Activated effector memory CD4-positive, alpha-beta T cell treated with anti-CD3 and anti-CD28 coated beads, Interleukin-2, amount 50 U/mL, for 16 hours (primary cell): ENCODE measurements at regions not wholly inside any gene's neighbourhood (a gene's known extent, or its start where the extent isn't known, plus 50 kb on each side); places are given as distances from the start of the nearest gene placed in this dataset.

Source experiments
- DNase-seq: peaks from one replicate; pipeline ENCODE4 v3.0.0-alpha.2; 2020

DNA sequence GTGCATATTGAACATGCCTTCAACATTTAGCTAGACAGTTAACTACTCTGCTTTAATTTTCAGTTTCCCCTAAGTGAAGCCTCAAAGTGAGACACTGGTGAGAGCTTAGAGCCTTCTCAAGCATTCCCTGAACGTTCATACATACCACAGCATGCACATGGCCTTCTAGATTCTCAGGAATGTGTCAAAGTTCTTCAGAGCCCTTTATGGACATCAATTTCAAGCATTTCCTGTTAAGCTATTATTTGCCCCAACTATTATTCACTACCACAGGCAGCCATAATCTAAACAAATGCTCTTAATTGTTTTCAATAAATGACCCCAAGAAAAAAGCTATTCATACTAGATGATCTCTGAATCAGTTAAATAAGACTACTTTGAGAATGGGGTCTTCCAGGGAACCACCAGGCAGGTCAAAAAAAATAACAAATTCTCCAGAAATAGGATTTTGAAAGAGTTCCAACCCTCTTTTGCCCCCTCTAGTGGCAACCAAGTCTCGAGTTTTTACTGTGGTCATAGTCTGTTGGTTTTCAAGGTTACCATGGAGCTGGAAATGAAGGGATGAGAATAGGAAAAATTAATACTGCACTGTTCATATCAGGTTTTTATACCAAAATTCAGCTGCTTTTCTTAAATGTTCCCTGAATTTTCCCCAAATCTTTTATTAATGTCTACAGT is 235.4 kb downstream of the RAB28 start:
- no peak for DNase-seq

DNA sequence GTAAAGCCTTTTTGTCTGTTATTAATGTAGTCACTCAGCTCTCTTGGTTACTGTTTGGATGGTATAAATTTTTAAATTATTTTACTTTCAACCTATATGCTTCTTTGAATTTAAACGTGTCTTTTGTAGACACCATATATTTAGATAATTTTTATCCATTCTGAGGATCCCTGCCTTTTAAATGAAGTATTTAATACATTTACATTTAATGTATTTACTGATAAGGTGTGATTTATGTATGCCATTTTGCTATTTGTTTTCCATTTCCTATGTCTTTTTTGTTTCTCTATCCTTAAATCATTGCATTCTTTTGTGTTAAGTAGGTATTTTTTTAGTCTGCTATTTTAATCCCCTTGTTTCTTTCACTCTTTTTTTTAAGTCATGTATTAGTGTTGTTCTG is 238.0 kb downstream of the RAB28 start:
- no peak for DNase-seq

DNA sequence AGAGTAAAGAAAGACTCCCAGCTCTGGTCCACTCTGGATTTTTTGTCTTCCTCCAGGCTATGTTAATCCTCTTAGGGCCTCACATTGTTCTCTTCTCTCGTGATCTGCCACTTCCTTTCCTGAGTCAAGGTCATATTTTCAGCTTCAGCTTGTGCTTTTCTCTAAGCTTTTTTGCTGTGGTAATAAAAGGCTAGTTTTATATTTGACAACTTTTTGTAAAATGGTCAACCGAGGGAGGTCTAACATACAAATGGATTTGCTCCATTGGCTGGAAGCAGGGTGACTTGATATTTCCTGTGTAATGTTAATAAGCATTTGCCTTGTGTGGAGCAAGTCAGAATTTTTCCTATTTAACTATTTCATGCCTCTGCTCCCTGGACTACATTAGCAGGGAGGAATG is 239.7 kb downstream of the RAB28 start:
- no peak for DNase-seq

DNA sequence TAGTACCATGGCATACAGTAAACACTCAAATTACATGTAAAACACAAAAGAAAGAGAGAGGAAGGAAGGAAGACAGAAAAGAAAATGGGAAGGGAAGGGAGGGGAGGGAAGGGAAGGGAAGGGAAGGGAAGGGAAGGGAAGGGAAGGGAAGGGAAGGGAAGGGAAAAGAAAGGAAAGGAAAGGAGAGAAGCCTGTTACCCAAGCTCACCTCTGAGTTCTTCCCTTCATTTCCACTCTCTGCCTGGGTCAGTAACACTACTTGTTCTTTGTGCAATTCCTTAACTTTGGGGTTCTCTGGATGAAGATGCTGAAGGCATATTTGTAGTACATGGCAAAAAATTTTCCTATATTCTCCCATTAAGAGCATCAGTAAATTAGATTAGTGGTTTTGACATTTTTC is 241.0 kb downstream of the RAB28 start:
- no peak for DNase-seq

DNA sequence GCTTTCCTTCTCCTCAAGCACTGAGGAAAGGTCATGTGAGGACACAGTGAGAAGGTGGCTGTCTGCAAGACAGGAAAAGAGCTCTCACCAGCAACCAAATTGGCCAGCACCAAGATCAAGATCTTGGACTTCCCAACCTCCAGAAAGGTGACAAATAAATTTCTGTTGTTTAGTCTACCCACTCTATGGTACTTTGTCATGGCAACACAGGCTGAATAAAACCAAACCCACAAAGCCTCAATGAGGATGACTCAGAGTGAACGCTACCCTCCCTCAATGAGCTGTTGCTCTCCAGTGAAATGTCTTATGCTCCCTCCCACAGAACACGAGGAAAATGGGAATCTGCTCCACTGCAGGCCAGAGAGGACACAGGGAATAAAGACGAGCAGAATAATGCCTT is 244.1 kb downstream of the RAB28 start:
- no peak for DNase-seq

DNA sequence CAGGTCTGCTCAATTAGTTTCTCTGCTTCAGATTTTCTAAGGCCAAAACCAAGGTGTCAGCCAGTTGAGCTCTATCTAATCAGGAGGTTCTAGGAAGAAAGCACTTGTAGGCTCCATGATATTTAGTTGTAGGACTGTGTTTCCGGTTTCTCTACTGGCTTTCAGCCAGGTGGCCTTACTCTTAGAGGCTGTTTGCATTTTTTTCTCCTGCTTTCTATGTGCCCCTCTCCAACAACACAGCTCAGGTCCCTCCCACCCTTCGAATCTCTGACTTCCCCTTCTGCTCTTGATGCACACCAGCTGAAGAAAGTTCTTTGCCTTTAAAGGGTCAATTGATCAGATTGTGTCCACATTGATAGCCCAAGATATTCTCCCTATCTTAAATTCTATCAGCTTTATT is 245.2 kb downstream of the RAB28 start:
- DNase-seq, result no peak

DNA sequence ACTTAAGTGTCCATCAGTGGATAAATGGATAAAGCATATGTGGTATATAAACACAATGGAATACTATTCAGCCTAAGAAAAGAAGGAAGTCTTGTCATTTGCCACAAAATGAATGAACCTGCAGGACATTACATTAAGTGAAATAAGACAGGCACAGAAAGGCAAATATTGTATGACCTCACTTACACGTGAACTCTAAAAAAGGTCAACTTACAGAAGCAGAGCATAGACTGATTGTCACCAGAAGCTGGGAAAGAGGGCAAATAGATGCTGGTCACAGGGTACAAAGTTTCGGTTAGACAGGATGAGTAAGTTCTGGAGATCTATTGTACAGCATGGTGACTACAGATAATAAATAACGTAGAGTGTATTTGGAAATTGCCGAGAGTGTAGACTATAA is 247.7 kb downstream of the RAB28 start:
- no peak for DNase-seq

DNA sequence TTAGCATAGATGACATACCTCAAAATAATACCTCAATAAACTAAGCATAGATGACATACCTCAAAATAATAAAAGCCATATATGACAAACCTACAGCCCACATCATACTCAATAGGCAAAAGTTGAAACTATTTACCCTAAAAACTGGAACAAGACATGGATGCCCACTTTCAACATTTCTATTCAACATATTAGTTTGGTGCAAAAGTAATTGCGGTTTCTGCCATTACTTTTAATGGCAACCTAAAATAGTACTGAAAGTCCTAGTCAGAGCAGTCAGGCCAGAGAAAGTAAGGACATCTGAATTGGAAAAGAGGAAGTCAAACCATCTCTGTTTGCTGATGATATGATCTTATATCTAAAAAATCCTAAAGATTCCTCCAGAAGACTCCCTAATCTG is 250.4 kb downstream of the RAB28 start:
- no peak for DNase-seq

DNA sequence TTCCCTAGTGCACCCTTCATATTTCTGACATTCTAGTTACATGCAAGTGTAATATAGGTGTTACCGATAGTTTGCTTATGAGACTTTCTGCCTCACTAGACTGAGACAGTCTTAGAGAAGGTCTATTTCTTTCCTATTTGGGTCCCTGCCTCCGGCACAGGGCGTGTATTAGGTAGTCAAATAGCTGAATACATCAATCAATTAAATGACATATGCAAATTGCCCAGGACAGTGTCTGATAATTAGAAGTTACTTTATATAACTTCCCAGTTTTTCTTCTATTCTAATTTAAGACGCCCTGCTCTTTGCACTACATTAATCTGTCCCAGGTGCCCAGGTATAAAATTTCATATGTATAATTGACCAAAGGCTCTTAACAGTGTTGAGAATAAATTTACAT is 264.2 kb downstream of the RAB28 start:
- no peak for DNase-seq

DNA sequence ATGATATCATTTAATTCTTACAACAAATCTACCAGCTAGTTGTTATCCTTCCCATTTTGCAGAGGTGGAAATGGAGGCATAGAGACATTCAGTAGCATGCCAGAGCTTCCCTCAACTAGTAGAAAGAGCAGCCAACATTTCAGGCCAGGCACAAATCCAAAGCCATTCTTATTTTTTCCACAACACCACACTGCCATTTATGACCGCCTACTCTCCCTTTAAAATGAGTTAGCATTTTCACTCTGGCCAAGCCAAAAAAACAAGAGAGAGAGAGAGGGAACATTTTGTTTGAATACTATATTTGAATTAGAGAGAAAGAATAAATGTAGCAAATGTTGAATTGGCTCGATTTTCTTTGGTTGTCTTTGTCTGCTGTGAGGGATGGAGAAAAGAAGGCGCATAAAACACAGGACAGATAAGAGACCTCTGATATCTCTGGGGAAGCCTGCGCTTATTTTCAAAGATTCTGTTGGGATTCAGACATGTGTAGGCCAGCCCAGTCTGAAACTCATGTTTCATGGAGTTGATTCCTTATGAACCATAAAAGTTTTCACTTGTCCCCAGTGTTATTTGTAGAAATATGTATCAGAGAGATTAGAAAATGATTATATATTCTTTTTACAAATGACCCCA is 265.7 kb downstream of the RAB28 start:
- no peak for DNase-seq

DNA sequence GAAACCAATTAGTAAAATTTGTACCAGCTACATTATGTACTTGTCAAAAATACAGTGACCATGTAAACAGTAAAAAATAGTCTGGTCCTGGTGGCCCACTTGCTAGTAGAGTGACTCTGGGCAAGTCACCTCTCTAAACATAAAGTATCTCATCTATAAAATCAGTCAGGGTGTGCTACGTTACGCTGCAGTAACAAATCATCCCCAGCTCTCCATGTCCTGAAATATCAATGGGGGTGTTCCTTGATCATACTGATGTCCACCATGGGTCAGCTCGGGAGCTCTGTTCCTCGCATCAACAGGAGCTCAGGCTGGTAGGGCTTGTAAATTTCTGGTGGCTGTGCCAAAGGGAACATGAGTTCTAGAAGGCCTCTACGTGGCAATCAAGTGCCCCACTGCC is 268.6 kb downstream of the RAB28 start:
- DNase-seq, result no peak

DNA sequence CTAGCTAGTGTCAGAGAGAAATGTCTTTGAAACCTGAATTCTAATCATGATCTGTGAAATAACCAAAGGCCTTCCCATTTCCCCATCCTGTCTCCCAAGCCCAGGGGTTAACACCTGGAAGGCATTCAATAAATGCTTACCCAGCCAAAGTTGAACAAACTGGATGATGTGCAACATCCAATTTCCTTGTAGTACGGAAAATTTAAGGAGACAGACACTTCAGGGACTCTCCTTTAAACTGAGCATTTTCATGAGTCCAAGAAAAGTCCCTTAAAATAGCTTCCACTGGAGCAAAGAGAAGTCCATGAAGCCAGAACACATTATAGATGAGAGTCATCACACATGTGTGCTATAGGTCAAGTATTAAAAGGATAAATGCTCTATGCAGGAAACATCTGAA is 271.2 kb downstream of the RAB28 start:
- DNase-seq, result no peak

DNA sequence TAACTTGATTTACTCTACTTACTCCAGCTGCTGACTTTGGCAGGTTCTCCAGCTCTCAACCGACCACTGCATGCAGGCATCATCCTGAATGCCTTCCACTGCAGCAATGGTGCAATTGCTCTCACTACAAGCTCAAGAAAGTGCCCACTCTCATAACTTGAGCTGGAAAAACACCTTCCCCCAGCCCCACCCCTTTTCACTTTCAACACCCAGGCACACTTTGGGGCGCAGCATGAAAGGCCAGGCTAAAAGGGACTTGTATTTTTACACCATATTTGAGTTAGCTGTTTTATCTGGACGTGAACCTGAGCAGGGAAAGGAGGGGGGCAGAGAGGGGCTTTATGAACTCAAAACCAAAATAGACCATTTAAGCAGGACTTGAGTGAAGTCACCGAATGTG is 274.5 kb downstream of the RAB28 start:
- no peak for DNase-seq

DNA sequence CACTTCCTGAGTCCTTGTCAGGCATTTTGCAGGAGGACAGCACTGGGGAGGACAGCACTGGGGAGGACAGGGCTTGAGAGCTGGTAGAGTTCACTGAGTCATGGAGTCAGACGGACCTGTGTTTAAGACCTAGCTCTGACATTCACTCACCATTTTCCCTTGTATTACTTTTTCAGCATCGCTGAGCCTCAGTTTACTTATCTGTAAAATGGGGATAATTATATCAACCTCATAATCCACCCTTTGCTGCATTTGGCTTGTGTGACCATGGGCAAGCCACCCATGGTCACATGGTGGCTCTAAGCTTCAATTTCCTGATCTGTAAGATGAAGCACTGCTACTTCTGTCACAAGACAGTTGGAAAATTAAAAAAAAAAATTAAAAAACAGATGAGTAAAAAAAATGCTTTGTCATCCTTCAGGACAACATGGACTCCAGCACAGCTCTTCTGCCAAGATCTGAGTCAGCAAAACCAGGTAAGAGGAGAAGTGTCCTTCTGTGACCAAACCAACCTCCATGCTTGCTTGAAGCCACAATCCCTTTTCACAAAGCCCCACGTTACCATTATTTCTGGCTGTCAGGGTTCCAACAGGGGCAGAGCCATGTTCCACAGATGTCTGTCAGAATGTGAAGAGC is 275.5 kb downstream of the RAB28 start:
- DNase-seq, result no peak

DNA sequence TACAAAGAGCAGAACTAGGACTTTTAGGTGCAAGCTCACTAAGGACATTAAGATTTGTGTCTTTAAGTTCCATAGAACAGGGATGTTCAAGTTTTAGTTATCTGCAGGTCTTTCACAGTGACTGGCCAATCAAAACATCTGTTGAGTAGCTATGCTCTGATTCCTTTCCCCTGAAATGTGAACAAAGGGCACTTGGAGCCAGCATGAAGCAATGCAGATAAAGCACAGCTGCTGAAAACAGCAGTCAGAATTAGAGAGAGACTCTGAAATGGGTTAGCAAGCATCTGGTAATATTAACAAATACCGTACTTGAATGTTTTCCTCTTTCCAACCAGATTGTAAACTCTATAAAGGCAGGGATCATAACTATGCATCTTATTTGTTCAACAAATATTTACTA is 276.9 kb downstream of the RAB28 start:
- DNase-seq, result no peak

DNA sequence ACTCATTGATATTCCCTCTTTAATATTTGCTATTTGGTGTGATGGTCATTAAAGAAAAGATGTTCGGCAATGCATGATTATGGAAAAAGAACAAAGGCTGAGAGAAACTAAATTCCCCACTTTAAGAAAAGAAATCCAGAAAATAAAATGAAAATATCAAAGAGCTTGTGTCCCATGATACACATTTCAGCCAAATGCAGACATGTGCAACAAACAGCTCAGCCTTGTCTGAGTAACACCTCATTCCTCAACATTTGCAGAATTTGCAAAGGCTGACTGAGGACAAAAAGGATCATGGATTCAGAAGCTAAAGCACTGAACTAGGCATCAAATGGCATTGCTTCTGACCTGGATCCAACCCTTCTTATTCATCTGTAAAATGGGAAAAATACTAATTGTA is 281.0 kb downstream of the RAB28 start:
- DNase-seq, result no peak

DNA sequence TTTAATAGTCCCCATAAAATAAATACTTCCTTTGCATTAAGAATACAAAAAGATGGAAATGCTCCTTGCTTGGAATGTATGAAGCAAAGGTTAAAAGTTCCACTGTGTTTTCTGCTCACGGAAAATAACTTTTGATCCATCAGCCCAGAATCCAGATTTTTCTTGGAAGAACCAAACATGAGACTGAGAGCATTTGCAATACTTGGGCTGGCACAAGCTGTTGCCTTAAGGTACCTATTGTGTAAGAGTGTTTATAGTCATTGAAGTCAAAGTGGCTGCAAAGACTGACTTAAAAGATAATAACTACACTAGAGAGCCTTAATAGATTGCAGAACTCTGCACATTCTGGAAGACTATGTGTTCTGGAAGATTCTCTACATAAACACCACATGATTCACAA is 281.4 kb downstream of the RAB28 start:
- no peak for DNase-seq

DNA sequence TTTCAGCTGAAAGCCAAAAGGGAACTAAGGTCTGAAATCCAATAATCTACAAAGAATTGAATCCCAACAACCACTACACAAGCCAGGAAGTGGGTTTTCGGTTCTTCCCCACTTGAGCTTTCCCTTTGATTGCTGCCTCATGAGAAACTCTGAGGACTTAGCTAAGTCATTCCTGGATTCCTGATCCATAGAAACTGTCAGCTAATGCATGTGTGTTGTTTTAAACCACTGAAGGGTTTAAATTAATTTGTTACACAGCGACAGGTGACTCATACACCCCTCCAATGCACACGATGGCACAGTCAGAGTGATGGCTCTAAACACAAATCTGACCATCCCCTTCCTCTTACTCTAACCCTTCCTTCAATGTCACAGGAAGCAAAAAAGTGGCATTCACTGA is 282.9 kb downstream of the RAB28 start:
- DNase-seq, result no peak

DNA sequence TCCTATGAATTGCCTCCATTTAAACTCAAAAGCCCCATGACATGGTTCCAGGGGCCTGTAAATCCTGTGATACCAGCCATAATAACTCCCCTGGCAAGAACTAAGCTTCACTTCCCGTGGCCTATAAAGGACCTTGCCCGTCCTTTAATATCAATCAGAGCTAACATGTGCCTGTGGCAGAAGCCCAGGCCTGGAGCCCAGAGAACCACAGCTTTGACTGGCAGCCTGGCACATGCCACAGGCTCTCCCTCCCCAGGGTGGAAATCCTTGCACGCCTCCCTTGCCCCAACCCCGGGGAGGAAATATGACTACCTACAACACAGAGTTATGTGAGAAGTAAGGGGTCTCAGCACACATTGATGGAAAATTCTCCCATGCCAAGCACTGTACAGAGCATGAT is 287.4 kb downstream of the RAB28 start:
- DNase-seq, result no peak

DNA sequence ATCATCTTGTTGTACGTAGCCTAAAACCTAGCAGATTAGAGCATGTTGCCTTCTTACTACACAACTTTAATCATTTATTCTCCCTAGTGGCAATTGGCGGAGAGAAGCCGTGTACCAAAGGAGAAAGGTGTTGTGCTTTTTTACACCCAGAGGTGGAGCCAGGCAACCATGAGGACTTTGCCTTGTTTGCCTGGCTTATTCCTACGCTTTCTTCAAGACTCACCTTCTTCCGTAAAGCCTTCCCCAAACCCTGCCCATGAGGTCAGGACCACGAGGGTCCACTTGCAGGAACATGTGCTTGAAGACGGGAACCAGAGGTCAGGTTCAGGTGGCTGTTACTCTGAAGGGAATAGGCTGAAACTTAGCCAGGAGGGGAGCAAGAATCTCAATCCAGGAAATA is 290.5 kb downstream of the RAB28 start:
- no peak for DNase-seq

DNA sequence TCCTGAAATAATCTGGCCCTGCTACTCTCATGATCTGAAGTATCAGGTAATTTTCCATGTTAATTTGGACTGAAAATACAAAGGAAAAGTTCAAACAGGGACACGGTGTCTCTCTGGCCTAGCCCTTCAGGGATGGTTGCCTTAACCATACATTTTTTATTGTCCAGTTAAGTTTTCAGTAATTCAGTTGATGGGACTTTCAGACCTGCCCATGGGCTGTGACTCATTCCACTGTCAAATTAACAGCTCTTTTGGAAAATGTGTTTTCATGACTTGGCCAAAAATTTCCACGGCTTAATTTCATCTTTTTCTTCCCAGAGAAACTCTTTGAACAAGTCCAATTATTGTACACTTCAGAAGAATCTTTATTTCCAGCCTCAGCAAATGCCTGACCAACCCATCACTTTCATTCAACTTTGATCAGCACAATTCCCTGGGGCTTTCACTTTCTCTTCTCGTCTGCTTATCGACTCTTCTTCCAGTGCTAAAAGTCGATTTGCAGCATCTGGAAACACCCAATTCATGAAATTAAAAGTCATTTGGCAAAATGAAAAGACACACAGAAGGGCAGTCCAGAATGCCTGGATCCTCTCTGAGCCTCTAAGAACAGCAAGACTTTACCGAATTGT is 293.9 kb downstream of the RAB28 start:
- no peak for DNase-seq

DNA sequence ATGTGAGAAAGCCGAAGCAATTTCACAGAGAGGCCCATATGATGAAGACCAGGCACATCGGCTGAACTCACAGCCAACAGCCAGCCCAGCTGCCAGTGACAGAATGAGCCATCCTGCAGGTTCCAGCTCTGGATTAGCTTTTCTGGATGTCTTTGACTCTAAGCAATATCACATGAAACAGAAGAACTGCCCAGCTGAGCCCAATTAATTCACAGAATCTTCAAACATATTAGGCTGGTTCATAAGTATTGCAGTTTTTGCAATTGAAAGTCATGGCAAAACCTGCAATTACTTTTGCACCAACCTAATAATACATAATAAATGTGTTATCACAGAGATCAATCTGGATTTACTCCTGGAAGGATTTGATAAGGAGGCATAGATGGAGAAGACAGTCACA is 299.9 kb downstream of the RAB28 start:
- DNase-seq, result no peak

DNA sequence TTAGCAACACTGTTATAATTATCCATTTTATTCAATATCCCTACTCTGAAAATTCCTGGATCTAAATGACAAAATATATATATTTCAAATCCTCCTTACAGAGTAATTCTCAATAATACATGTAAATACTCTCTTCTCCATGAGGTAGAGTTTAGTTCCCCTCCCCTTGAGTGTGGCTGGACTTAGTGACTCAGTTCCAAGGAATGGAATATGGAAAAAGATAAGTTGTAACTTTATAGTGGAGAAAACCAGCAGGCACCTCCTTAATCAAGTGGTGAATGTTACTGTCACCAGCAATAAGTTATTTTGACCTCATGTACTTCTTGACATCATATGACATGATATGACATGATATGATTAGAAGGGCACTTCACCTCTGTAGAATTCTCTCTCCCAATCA is 302.0 kb downstream of the RAB28 start:
- no peak for DNase-seq

DNA sequence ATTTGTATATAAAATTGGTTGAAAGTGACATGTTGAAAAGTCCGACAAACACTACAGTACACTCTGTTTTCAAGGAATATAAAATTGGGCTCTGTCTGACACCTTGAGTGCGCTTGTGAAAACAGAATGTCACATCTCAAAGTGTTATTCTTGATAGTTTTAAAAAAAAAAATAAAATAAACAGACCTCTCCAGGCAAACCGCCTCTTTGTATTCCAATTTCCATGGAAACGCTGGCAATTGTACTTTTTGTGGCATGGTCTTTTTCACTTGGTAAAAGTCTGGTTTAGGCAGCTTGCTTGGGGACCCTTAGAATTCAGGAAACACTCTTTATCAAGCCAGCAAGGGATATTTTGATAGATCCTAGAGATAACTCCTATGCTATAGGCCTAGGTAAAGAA is 302.5 kb downstream of the RAB28 start:
- DNase-seq, result no peak
